IPS DF 19.7 (cell line): ENCODE measurements at regions not wholly inside any gene's neighbourhood (a gene's known extent, or its start where the extent isn't known, plus 50 kb on each side); places are given as distances from the start of the nearest gene placed in this dataset.
"Not testable (repeated sequence)": the region's sequence is repeated elsewhere in the genome, so short reads cannot be mapped to it uniquely, and the experiment has no call there.

Source experiments
- DNase-seq: peaks from one replicate; pipeline ENCODE4 v3.0.0-alpha.2; 2013; ENCODE audit warnings: low read depth, low spot score

GRCh38 chr13:64704121-64704649 is 2526.0 kb downstream of the PCDH9 start:
- DNase-seq, result no peak

- DNase-seq, result no peak
Measured at GRCh38 chr13:64697226-64697625, 2532.9 kb downstream of the PCDH9 start.

- DNase-seq, result no peak
Measured at GRCh38 chr13:64688893-64689677, 2541.1 kb downstream of the PCDH9 start.

- not testable (repeated sequence) for DNase-seq
Measured at GRCh38 chr13:64686536-64686935, 2543.6 kb downstream of the PCDH9 start.

- peak; percentile 82 for DNase-seq
Measured at GRCh38 chr13:64684685-64685431, 2545.3 kb downstream of the PCDH9 start.

- no peak for DNase-seq
Measured at GRCh38 chr13:64684108-64684507, 2546.0 kb downstream of the PCDH9 start.

- DNase-seq, result no peak
Measured at GRCh38 chr13:64680739-64681138, 2549.4 kb downstream of the PCDH9 start.

GRCh38 chr13:64675255-64675892 is 2554.8 kb downstream of the PCDH9 start:
- no peak for DNase-seq

- DNase-seq, result no peak
Measured at GRCh38 chr13:64674126-64674525, 2556.0 kb downstream of the PCDH9 start.

GRCh38 chr13:64672751-64673150 is 2557.4 kb downstream of the PCDH9 start:
- no peak for DNase-seq

- DNase-seq, result no peak
Measured at GRCh38 chr13:64662887-64663593, 2567.1 kb downstream of the PCDH9 start.

GRCh38 chr13:64648293-64648692 is 2581.8 kb downstream of the PCDH9 start:
- DNase-seq, result no peak

- no peak for DNase-seq
Measured at GRCh38 chr13:64643066-64643465, 2587.1 kb downstream of the PCDH9 start.

GRCh38 chr13:64640002-64640401 is 2590.1 kb downstream of the PCDH9 start:
- no peak for DNase-seq

- no peak for DNase-seq
Measured at GRCh38 chr13:64639206-64639605, 2590.9 kb downstream of the PCDH9 start.

- no peak for DNase-seq
Measured at GRCh38 chr13:64633948-64634347, 2596.2 kb downstream of the PCDH9 start.

- DNase-seq, result no peak
Measured at GRCh38 chr13:64627654-64628053, 2602.5 kb downstream of the PCDH9 start.

GRCh38 chr13:64626105-64626504 is 2604.0 kb downstream of the PCDH9 start:
- no peak for DNase-seq

- DNase-seq, result no peak
Measured at GRCh38 chr13:64617231-64617630, 2612.9 kb downstream of the PCDH9 start.

GRCh38 chr13:64591971-64592370 is 2638.2 kb downstream of the PCDH9 start:
- no peak for DNase-seq

- DNase-seq, result no peak
Measured at GRCh38 chr13:64579331-64579730, 2650.8 kb downstream of the PCDH9 start.

GRCh38 chr13:64568748-64569147 is 2661.4 kb downstream of the PCDH9 start:
- no peak for DNase-seq
